ENCODE measurements at regions not wholly inside any gene's neighbourhood (a gene's known extent, or its start where the extent isn't known, plus 50 kb on each side); places are given as distances from the start of the nearest gene placed in this dataset.
"Not testable (repeated sequence)": the region's sequence is repeated elsewhere in the genome, so short reads cannot be mapped to it uniquely, and the experiment has no call there.

DNA sequence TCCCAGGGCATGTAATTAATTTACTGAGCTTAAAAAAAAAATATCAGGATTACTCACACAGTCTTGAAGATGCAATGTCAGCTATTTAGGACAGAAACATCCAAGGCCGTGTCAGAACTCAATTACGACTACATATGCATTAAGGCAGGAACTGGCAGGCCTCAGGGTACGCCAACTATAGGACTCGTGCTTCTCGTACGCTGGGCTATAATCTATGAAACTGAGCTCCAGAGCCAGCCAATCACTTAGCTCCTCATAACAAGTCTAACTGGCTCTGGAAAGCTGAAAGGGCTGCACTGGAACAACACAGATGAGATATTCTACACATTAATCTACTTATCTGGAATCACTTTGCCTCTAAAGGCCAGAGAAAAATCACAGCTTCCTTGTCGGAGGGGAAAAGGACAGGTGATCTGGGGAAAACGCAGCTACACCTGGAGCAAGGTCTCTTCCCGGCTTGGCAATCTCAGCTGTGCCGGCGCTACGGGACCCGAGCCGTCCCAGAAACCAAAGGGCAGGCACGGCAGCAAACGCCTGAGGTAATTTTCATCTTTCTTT lies 212.0 kb downstream of the DEPDC1B start:
- peak; percentile 80 for DNase-seq

- DNase-seq: peak; percentile 65
Measured at GRCh38 chr5:60487476-60487875, 212.5 kb downstream of the DEPDC1B start.

GRCh38 chr5:60485361-60485760 lies 214.6 kb downstream of the DEPDC1B start:
- no peak for DNase-seq

GRCh38 chr5:60483050-60483449 lies 216.9 kb downstream of the DEPDC1B start:
- no peak for DNase-seq

- no peak for DNase-seq
Measured at GRCh38 chr5:60482301-60482700, 217.7 kb downstream of the DEPDC1B start.

DNA sequence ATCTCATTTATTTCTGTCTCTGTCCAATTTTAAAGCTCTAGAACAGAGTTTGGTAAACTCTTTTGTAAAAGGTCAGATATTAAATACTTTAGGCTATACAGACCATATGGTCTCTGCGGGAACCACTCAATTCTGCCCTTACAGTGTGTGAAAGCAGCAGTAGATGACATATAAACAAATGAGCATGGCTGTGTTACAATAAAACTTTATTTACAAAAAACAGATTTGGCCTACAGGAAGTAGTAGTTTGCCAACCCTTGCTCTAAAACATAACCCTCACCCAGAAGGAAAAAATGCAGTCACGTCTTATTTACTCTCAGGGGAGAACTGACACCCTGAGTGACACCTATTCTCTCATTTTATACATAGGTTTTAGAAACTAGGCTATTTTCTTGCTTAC lies 220.4 kb downstream of the DEPDC1B start:
- no peak for DNase-seq

DNA sequence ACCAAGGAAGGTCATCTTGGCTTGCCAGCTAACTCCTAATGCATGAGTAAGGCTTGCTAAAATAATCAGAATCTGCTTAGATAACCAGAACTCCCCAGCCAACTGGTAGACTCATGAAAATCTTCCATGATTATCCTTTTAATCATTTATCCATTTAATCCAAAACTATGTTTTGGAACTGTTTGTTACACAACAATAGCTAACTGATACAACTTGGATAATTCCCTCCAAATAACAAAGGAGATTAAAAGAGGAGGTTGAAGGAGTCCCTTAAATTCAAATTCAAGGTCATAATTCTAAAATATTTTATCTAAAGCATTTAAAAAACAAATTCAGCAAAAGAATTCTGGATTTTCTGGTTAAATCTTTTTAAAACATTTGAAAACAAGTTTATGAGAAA lies 222.1 kb downstream of the DEPDC1B start:
- no peak for DNase-seq

DNA sequence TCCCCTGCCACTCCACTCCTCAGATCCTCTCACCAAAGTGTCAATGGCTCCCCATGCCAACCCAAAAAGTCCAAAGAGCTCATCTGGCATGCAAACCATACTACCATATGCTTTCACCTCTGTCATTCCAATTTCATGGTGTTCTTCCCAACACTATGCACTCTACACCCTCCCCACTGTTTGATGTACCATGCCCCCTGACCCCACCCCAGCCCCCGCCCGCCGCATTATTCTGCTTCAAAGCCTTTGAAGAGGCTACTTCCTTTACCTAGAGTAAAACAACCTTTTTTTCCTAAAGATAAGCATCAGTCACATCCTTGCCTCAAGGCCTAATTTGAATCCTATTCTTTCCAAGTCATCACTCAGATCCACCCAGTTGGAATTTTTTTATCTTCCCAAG lies 226.3 kb downstream of the DEPDC1B start:
- no peak for DNase-seq

GRCh38 chr5:60473027-60473426 lies 226.9 kb downstream of the DEPDC1B start:
- not testable (repeated sequence) for DNase-seq

GRCh38 chr5:60470881-60471280 lies 229.1 kb downstream of the DEPDC1B start:
- DNase-seq: no peak

DNA sequence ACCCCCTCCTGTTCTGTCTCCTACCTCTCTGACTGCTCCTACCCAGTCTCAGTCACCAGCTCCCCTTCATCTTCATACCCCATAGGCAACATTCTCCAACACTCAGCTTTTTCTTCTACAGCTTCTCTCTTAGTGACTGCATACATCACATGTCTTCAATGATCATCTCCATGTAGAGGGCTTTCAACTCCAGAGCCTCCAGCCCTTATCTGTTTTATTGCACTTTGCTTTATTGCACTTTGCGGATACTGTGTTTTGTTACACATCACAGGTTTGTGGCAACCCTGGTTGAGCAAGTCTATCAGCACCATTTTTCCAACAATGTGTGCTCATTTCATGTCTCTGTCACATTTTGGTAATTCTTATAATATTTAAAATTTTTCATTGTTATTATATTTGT lies 230.7 kb downstream of the DEPDC1B start:
- DNase-seq: no peak

DNA sequence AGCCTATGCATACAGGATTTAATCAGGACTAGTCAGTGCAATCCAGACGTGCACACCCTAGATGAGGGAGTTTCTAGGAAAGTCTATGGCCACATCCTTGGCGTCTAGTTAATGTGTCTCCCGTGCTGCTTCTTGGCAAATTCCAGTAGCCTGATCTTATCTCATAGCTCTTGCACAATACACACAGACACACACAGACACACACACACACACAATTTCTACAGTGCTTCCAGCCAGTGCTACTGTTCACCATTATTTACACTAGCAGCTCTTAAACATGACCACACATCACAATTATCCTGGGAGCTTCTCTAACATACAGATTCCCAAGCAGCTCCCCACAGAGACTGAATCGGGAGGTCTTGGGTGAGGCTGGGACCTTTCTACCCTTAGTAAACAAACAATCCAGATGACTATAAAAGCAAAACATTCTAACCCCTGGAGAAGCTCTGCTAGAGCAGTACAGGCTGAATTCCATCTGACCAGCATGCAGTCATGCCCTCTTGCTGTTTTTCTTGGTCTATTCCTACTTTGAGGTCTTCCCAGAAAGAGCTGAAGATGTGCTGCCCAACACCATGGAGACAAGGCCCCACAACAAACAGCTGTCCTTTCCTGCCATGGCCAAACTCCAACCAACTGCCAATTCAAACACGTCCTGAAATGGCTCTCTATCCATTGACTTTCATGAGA lies 236.6 kb downstream of the DEPDC1B start:
- DNase-seq: no peak

- DNase-seq: no peak
Measured at GRCh38 chr5:60458666-60459065, 241.3 kb downstream of the DEPDC1B start.

DNA sequence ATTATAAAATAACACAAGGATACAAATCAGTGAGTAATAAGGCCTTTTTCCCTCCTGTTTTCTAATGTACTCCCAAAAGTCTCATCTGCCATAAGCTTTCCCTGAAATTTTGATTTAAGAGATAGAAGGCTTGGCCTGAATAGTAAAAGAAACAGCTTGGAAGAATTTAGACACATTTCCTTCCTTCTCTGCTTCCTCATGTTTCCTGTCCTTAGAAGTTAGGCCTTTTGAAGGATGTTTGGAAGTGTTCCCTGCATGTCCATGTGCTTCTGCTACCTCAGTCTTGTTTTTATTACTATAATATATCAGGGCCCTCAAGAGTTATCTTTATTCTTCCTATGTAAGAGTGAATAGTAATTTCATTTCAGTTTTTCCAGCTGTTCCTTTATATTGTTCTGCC lies 242.7 kb downstream of the DEPDC1B start:
- DNase-seq: no peak

DNA sequence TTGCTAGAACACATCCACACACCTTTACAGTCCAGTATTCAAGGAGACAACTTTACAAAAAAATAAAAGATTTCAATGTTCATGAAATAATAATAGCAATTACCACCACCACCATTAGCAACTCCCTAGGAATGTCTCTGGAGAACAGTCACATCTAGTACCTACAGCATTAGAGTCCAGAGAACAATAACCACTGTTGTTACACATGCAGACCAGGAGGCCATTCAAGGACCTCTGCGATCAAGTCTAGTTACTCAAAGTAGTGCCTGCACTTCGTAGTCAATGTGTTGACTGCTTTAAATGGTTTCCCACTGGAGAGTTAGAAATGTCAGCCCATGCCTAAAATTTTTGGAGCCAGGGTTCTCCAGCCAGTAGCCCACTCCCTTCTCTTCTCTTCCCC lies 244.4 kb downstream of the DEPDC1B start:
- no peak for DNase-seq

DNA sequence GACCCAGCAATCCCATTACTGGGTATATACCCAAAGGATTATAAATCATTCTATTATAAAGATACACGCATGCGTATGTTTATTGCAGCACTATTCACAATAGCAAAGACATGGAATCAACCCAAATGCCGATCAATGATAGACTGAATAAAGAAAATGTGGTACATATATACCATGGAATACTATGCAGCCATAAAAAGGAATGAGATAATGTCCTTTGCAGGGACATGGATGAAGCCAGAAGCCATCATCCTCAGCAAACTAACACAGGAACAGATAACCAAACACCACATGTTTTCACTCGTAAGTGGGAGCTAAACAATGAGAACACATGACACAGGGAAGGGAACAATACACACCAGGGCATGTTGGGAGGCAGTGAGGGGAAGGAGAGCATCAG lies 245.7 kb downstream of the DEPDC1B start:
- not testable (repeated sequence) for DNase-seq

- no peak for DNase-seq
Measured at GRCh38 chr5:60453186-60453976, 246.6 kb downstream of the DEPDC1B start.

- no peak for DNase-seq
Measured at GRCh38 chr5:60448600-60448999, 251.4 kb downstream of the DEPDC1B start.

- peak; percentile 22 for DNase-seq
Measured at GRCh38 chr5:60447488-60447920, 252.5 kb downstream of the DEPDC1B start.

- DNase-seq: no peak
Measured at GRCh38 chr5:60446917-60447316, 253.0 kb downstream of the DEPDC1B start.

DNA sequence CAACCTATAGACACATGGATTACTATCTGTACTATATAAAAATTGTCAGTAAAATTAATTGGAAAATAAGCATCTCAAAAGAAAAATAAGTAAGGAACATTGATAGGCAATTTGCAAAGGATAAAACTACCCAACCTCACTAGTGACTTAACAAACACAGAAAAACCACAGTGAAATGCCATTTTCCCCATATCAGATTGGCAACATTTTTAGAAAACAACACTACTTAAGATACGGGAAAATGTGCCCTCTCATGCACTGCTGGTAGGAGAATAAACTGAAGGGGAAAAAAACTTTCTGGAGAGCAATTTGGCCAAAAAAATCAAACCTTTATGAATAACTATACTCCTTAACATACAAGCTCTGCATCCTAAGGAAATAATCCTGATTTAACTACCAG lies 254.0 kb downstream of the DEPDC1B start:
- no peak for DNase-seq

GRCh38 chr5:60445427-60445826 lies 254.5 kb downstream of the DEPDC1B start:
- no peak for DNase-seq

DNA sequence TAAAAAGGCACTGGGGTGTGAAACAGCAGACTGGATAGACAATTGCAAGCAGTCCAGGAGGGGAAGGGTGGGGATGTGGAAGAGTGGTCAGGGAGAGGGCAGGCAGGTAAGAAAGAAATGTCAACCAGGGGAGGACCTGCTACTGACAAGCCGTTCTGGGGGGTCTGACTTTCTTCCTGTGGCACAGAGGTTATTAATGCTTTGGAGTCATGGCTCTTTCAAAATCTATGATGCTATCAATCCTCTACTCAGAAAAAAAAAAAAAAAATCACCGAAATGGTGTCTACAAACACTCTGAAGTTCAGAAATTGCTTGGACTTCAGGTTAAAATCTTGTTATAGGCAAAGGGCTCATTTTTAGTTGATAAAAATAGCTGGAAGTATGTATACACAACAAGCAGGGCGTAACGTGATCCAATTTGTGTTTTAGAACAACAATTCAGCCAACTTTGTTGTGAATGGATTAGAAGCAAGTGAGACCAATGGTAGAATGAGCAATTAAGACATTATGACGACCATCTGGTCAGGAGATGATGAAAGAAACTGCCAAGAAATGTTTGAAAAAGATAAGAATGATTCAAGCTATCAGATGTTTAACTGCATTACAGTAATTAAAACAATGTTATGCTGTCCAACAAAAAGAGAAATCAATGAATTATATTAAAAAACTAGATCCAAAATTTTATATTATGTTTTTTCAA lies 255.2 kb downstream of the DEPDC1B start:
- peak; percentile 84 for DNase-seq

GRCh38 chr5:60439552-60439951 lies 260.4 kb downstream of the DEPDC1B start:
- no peak for DNase-seq

Data from NCI-H446 treated with DMSO at 0.1 percent for 48 hours (cell line).